ENCODE measurements at regions not wholly inside any gene's neighbourhood (a gene's known extent, or its start where the extent isn't known, plus 50 kb on each side); places are given as distances from the start of the nearest gene placed in this dataset.

DNA sequence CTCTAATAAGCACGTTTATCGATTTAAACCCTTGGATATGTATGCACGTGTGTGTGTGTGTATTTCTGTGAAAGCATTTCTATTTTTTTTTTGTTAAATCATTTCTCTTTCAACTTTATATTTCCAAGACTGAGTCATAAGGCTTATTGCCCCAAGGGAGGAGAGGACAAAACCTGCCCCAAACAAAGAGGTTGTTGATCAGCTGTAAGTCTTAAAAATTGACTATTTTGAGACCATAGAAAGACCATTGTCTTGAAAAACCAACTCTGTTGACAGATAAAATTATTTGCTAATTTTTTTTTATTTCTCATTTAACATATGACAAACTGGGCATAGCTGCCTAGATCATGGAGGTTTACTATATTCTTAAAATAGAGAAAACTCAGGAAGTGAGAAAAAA, 222.4 kb downstream of the FMR1NB start:
- Mint-ChIP-seq H3K36me3 (ENCODE audit: low read depth) (no peaks in the 10 kb centered on the region), H3K27ac (no peak overlapping the region), H3K27me3 (no peaks in the 10 kb centered on the region), H3K4me3 (no peak overlapping the region), H3K9me3 (no peaks in the 10 kb centered on the region), H3K4me1 (peaks cover 2% of the 10 kb centered on the region)
- DNase-seq: no peak
- no peak for ATAC-seq

DNA sequence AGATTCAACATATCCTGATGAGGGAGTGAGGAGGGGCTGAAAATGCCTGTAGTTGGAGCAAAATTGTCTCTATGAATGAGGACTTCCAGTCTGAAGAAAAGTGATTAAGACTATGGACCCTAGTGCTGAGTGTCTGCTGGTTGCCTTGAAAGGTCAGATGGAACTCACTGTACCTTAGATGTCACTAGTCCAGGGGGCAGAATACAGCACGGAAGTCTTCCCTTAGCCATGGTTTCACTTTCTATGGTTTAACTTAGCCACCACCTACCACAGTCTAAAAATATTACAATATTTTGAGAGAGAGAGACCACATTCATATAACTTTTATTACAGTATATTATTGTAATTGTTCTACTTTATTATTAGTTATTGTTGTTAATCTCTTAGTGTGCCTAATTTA, 223.1 kb downstream of the FMR1NB start:
- Mint-ChIP-seq H3K27me3 (no peaks in the 10 kb centered on the region), H3K36me3 (ENCODE audit: low read depth) (no peaks in the 10 kb centered on the region), H3K9me3 (no peaks in the 10 kb centered on the region), H3K4me1 (peaks cover 2% of the 10 kb centered on the region), H3K27ac (no peak overlapping the region), H3K4me3 (no peak overlapping the region)
- DNase-seq (no peak), ATAC-seq (no peak)

- H3K27ac Mint-ChIP-seq: no peak overlapping the region
- no peak overlapping the region for H3K4me3 Mint-ChIP-seq
- no peaks in the 10 kb centered on the region for H3K36me3 Mint-ChIP-seq (ENCODE audit: low read depth)
Measured at GRCh38 chrX:148214786-148215185, 233.6 kb downstream of the FMR1NB start.

DNA sequence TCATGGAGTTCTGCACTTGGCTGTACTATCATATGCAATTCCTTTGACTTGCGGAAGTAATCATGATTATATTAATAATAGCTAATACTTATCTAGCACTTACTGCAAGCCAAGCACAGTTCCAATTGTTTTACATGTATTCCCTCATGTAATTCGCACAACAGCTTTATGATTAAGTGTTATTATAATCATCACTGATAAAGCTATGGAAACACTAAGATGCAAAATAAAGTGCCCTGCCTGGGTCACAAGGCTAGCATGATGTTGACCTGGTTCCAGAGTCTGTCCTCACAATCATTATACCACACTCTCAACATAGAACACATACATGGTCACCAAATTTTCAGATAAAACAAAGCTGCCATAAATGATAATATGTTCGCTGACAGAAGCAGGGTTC, 234.6 kb downstream of the FMR1NB start:
- no peaks in the 10 kb centered on the region for H3K36me3 Mint-ChIP-seq (ENCODE audit: low read depth)
- no peak overlapping the region for H3K4me3 Mint-ChIP-seq
- no peak for ATAC-seq
- no peak overlapping the region for H3K27ac Mint-ChIP-seq
- DNase-seq: no peak
- H3K4me1 Mint-ChIP-seq: no peaks in the 10 kb centered on the region
- H3K9me3 Mint-ChIP-seq: no peaks in the 10 kb centered on the region
- no peaks in the 10 kb centered on the region for H3K27me3 Mint-ChIP-seq

More at GRCh38 chrX:148214786-148215185, 233.6 kb downstream of the FMR1NB start:
- no peak for DNase-seq
- no peaks in the 10 kb centered on the region for H3K9me3 Mint-ChIP-seq
- ATAC-seq: no peak
- no peaks in the 10 kb centered on the region for H3K4me1 Mint-ChIP-seq
- H3K27me3 Mint-ChIP-seq: no peaks in the 10 kb centered on the region

DNA sequence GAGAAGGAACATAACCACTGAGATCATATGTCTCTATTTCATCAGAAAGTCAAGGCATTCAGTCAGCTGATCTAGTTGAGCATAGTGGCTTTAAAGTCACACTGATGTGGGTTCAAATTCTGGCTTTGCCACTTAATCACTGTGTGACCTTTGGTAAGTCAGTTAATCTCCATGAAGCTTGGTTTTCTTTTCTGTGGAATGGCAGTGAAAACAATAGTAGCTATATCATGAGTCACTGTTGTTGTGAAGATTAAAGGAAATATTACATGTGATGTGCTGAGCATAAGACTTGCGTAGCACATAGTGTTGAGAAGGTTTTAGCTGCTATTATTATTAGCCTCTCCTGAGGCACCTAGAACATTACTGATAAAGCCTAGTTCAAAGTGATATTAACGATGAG, 242.2 kb downstream of the FMR1NB start:
- Mint-ChIP-seq H3K4me1 (peaks cover 20% of the 10 kb centered on the region), H3K9me3 (no peaks in the 10 kb centered on the region), H3K27me3 (no peaks in the 10 kb centered on the region), H3K27ac (no peak overlapping the region), H3K36me3 (ENCODE audit: low read depth) (no peaks in the 10 kb centered on the region), H3K4me3 (no peak overlapping the region)
- DNase-seq (no peak), ATAC-seq (peak; percentile 49)

GRCh38 chrX:148228521-148228920, 247.4 kb downstream of the FMR1NB start:
- no peak overlapping the region for H3K27ac Mint-ChIP-seq
- DNase-seq: no peak
- H3K4me3 Mint-ChIP-seq: no peak overlapping the region
- no peaks in the 10 kb centered on the region for H3K9me3 Mint-ChIP-seq
- ATAC-seq: no peak
- peaks cover 16% of the 10 kb centered on the region for H3K4me1 Mint-ChIP-seq
- no peaks in the 10 kb centered on the region for H3K36me3 Mint-ChIP-seq (ENCODE audit: low read depth)
- no peaks in the 10 kb centered on the region for H3K27me3 Mint-ChIP-seq

DNA sequence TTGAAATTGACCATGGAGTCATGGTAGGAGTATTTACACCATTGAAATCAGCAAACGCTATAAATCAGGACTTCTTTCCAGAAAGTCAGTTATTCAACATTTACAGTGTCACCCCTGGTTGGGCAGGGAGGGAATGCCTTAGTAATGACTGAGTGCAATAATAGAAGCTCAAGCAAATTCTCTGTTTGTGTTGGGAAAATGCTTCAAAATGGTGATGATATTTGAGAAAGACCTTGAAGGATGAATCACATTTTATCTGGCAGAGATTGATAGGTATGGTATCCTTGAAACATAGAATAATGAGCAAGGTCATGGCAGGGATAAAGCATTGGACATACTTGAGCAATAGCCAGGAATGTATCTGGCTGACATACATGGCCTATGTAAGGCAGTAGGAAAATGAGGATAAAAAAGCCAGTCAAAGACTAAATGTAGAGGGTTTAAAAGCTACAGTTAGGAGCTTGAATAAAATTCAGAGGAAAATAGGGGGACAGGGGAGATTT, 248.7 kb downstream of the FMR1NB start:
- no peak overlapping the region for H3K4me3 Mint-ChIP-seq
- H3K4me1 Mint-ChIP-seq: peaks cover 13% of the 10 kb centered on the region
- DNase-seq (no peak), ATAC-seq (no peak)
- H3K36me3 Mint-ChIP-seq (ENCODE audit: low read depth): no peaks in the 10 kb centered on the region
- no peaks in the 10 kb centered on the region for H3K27me3 Mint-ChIP-seq
- no peaks in the 10 kb centered on the region for H3K9me3 Mint-ChIP-seq
- no peak overlapping the region for H3K27ac Mint-ChIP-seq

DNA sequence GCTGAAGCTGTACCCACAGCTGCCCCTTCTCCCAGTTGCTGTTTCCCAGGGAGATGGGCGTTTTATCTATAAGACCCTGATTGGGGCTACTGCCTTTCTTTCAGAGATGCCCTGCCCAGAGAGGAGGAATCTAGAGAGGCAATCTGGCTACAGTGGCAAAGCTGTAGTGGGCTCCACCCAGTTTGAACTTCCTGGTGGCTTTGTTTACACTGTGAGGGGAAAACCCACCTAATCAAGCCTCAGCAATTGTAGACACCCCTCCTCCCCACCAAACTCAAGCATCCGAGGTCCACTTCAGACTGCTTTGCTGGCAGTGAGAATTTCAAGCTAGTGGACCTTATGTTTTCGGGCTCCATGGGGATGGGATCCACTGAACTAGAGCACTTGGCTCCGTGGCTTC, 240.4 kb upstream of the AFF2 start:
- no peak for DNase-seq
- Mint-ChIP-seq H3K36me3 (ENCODE audit: low read depth) (peaks cover 6% of the 10 kb centered on the region), H3K9me3 (peaks cover 16% of the 10 kb centered on the region), H3K4me3 (no peak overlapping the region), H3K4me1 (peaks cover 22% of the 10 kb centered on the region), H3K27me3 (no peaks in the 10 kb centered on the region), H3K27ac (no peak overlapping the region)
- ATAC-seq: no peak

DNA sequence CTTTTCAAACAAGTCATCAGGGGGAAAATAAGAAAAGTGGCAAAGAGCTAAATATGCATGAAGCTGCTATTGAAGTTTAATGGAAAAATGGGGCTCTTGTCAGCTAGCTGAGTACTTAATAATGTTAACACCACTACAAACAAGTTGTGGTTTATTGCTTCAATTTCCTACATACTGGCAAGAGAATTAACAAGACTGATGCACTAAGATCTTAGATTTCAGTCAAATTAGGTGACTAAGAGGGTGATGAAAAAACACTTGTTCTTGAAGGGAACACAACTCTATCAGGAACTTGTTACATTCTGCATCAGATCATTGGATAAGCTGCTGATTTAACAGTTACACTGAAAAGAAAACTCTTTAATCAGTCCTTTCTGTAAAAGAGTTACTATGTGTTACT, 234.6 kb upstream of the AFF2 start:
- H3K9me3 Mint-ChIP-seq: peaks cover 12% of the 10 kb centered on the region
- no peaks in the 10 kb centered on the region for H3K27me3 Mint-ChIP-seq
- H3K36me3 Mint-ChIP-seq (ENCODE audit: low read depth): peaks cover 4% of the 10 kb centered on the region
- ATAC-seq (peak; percentile 57), DNase-seq (no peak)
- peak overlapping the region; percentile 41 for H3K27ac Mint-ChIP-seq
- no peak overlapping the region for H3K4me3 Mint-ChIP-seq
- peaks cover 39% of the 10 kb centered on the region for H3K4me1 Mint-ChIP-seq

DNA sequence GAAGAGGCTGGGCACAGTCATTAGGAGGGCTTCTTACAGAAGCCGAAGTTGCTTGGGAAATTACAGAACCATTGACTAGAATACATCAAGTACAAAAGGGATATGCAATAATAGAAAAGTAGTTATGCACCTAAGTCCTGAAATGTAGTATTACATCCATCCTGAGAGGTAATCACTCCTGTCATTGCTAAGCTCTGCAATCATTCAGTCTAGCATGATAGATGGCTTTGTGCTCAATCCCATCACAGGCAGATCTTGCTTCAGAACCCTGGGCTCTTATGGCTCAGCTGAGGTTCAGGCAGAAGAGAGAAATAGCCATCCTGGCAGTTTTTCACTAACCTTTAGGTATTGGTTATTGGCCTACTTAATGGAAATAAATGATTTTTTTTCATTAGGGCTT, 231.7 kb upstream of the AFF2 start:
- ATAC-seq: no peak
- H3K4me1 Mint-ChIP-seq: peaks cover 38% of the 10 kb centered on the region
- H3K36me3 Mint-ChIP-seq (ENCODE audit: low read depth): no peaks in the 10 kb centered on the region
- DNase-seq: no peak
- no peaks in the 10 kb centered on the region for H3K27me3 Mint-ChIP-seq
- H3K27ac Mint-ChIP-seq: no peak overlapping the region
- H3K4me3 Mint-ChIP-seq: no peak overlapping the region
- H3K9me3 Mint-ChIP-seq: peaks cover 4% of the 10 kb centered on the region

DNA sequence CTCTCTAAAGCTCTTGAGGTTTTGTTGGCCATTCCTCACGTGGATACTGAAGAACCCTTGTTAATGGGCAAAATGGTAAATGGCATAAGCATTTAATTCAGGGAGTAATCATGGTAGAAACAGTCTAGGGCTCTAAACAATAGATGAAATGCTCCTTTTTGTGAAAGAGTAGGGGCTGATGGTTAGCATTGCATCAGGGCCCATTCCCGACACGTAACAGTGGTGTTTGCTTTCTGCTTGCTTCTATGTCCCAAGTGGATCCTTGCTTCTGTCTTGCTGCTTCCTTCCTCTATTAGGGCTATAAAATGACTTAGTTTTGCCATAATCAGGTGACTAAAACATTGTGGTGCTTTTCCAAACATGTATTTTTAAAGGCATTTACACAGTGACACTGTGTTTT, 230.9 kb upstream of the AFF2 start:
- Mint-ChIP-seq H3K9me3 (peaks cover 2% of the 10 kb centered on the region), H3K27ac (no peak overlapping the region)

GRCh38 chrX:148270499-148270898, 229.9 kb upstream of the AFF2 start:
- H3K4me1 Mint-ChIP-seq: peaks cover 34% of the 10 kb centered on the region
- DNase-seq: no peak
- no peak overlapping the region for H3K4me3 Mint-ChIP-seq
- peaks cover 6% of the 10 kb centered on the region for H3K9me3 Mint-ChIP-seq
- ATAC-seq: peak; percentile 81
- H3K36me3 Mint-ChIP-seq (ENCODE audit: low read depth): no peaks in the 10 kb centered on the region
- H3K27me3 Mint-ChIP-seq: no peaks in the 10 kb centered on the region
- H3K27ac Mint-ChIP-seq: peak overlapping the region; percentile 65

More for the DNA sequence above, 230.9 kb upstream of the AFF2 start:
- no peak for ATAC-seq
- H3K27me3 Mint-ChIP-seq: no peaks in the 10 kb centered on the region
- no peak overlapping the region for H3K4me3 Mint-ChIP-seq
- H3K4me1 Mint-ChIP-seq: peaks cover 38% of the 10 kb centered on the region
- DNase-seq: no peak
- no peaks in the 10 kb centered on the region for H3K36me3 Mint-ChIP-seq (ENCODE audit: low read depth)

GRCh38 chrX:148271263-148271662, 229.2 kb upstream of the AFF2 start:
- ATAC-seq (no peak), DNase-seq (no peak)
- H3K27me3 Mint-ChIP-seq: no peaks in the 10 kb centered on the region
- peaks cover 32% of the 10 kb centered on the region for H3K4me1 Mint-ChIP-seq
- peaks cover 6% of the 10 kb centered on the region for H3K9me3 Mint-ChIP-seq
- H3K27ac Mint-ChIP-seq: no peak overlapping the region
- no peak overlapping the region for H3K4me3 Mint-ChIP-seq
- H3K36me3 Mint-ChIP-seq (ENCODE audit: low read depth): peaks cover 5% of the 10 kb centered on the region

DNA sequence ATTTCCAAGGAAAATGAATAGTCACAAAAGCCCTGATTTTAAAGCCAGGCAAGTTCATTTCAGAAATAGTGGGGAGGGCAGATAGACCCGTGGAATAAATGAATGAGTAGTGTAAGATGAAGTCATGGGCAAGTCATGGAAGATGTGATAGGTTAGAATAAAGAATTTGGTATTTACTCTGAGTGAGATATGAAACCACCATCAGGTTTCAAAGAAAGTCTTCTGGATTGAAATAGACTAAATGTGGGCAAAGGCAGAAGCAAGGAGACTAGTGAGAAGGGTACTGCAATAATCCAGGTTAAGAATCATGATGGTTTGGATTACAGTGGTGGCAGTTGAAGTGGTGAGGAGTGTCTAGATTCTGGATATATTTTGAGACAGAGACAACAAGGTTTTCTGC, 218.5 kb upstream of the AFF2 start:
- peak overlapping the region; percentile 56 for H3K4me3 Mint-ChIP-seq
- H3K4me1 Mint-ChIP-seq: peaks cover 39% of the 10 kb centered on the region
- peak overlapping the region; percentile 95 for H3K27ac Mint-ChIP-seq
- DNase-seq (no peak), ATAC-seq (peak; percentile 84)
- H3K36me3 Mint-ChIP-seq (ENCODE audit: low read depth): peaks cover 10% of the 10 kb centered on the region
- peaks cover 10% of the 10 kb centered on the region for H3K9me3 Mint-ChIP-seq
- no peaks in the 10 kb centered on the region for H3K27me3 Mint-ChIP-seq

DNA sequence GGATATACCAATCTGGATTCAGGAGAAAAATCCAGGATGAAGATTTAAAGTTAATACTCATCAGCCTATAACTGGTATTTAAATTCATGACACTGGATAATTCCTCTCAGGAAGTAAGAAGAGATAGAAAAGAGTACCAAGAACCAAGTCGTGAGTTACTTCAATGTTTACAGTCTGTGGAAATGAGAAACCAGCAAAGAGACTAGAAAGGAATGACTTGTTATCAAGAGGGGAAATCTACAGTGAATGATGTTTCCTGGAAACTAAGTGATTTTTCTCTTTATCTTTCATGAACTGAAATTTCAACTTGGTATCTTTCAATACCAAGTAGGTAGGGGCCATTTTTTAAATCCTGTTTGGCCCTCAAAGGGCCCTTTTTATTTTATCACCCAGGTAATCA, 217.9 kb upstream of the AFF2 start:
- peaks cover 37% of the 10 kb centered on the region for H3K4me1 Mint-ChIP-seq
- no peaks in the 10 kb centered on the region for H3K27me3 Mint-ChIP-seq
- no peak overlapping the region for H3K4me3 Mint-ChIP-seq
- DNase-seq: no peak
- H3K9me3 Mint-ChIP-seq: peaks cover 5% of the 10 kb centered on the region
- H3K36me3 Mint-ChIP-seq (ENCODE audit: low read depth): peaks cover 5% of the 10 kb centered on the region
- peak; percentile 49 for ATAC-seq
- peak overlapping the region; percentile 95 for H3K27ac Mint-ChIP-seq

DNA sequence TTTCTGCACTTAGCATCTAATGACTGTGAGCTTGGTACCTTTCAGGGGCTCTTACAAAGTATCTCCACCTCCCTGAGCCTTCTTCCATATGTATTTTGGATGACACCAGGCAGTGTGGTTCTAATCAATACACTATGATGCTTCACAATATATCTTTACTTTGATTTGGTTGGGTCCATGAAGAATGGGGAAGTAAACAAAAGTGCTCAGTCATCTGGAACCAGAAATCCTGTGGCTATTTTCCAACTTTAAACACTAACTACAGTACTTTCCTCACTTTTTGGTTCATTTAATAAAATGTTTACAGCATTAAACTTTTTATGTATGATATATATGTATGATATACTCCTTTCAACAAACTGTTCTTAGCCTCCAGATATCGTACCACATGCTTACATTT, 216.4 kb upstream of the AFF2 start:
- Mint-ChIP-seq H3K9me3 (peaks cover 5% of the 10 kb centered on the region), H3K4me1 (peaks cover 36% of the 10 kb centered on the region), H3K4me3 (no peak overlapping the region), H3K36me3 (ENCODE audit: low read depth) (peaks cover 5% of the 10 kb centered on the region), H3K27ac (no peak overlapping the region), H3K27me3 (no peaks in the 10 kb centered on the region)
- DNase-seq (no peak), ATAC-seq (no peak)

All from activated naive CD8-positive, alpha-beta T cell treated with anti-CD3 and anti-CD28 coated beads, Interleukin-2, amount 50 U/mL, for 24 hours (primary cell).